AG09309 (cell line): ENCODE measurements at regions not wholly inside any gene's neighbourhood (a gene's known extent, or its start where the extent isn't known, plus 50 kb on each side); places are given as distances from the start of the nearest gene placed in this dataset.
"Not testable (repeated sequence)": the region's sequence is repeated elsewhere in the genome, so short reads cannot be mapped to it uniquely, and the experiment has no call there.

Experiments used
- DNase-seq: peaks from one replicate; pipeline ENCODE4 v3.0.0-alpha.2; 2010; ENCODE audit warnings: low read depth
- H3K4me3 ChIP-seq: 2 replicates; pipeline ENCODE4 v1.5.1; 2011; ENCODE audit warnings: mild to moderate bottlenecking, low read depth, low read length, moderate library complexity; ENCODE audit not compliant: control insufficient read depth
- TF ChIP-seq, protein P1 (sequence below): IDR thresholded peaks from 2 replicates; pipeline ENCODE4 v1.5.1; 2011; ENCODE audit warnings: mild to moderate bottlenecking, low read depth, low read length, inconsistent platforms; ENCODE audit not compliant: insufficient read depth, control insufficient read depth; ENCODE audit errors: missing control alignments

- no peak for DNase-seq
- no peak overlapping the region for H3K4me3 ChIP-seq
- TF ChIP-seq, protein P1, sequence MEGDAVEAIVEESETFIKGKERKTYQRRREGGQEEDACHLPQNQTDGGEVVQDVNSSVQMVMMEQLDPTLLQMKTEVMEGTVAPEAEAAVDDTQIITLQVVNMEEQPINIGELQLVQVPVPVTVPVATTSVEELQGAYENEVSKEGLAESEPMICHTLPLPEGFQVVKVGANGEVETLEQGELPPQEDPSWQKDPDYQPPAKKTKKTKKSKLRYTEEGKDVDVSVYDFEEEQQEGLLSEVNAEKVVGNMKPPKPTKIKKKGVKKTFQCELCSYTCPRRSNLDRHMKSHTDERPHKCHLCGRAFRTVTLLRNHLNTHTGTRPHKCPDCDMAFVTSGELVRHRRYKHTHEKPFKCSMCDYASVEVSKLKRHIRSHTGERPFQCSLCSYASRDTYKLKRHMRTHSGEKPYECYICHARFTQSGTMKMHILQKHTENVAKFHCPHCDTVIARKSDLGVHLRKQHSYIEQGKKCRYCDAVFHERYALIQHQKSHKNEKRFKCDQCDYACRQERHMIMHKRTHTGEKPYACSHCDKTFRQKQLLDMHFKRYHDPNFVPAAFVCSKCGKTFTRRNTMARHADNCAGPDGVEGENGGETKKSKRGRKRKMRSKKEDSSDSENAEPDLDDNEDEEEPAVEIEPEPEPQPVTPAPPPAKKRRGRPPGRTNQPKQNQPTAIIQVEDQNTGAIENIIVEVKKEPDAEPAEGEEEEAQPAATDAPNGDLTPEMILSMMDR = no peak
Measured at GRCh38 chr5:125898851-125899405, 524.3 kb upstream of the GRAMD2B start.

DNA sequence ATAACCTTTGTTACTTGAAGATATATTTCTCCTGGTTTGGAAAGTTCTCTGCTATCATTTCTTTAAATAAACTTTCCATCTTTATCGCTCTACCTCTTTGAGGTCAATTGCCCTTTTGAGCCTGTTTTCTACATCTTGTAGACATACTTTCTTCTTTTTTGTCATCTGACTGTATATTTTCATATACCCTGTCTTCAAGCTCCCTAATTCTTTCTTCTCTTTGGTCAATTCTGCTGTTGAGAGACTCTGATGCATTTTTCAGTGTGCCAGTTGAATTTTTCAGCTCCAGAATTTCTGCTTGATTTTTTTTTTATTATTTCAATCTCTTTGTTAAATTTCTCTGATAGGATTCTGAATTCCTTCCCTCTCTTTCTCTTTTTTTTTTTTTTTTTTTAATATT, 511.2 kb upstream of the GRAMD2B start:
- no peak for DNase-seq
- no peak overlapping the region for H3K4me3 ChIP-seq
- TF ChIP-seq, protein P1 = no peak

DNA sequence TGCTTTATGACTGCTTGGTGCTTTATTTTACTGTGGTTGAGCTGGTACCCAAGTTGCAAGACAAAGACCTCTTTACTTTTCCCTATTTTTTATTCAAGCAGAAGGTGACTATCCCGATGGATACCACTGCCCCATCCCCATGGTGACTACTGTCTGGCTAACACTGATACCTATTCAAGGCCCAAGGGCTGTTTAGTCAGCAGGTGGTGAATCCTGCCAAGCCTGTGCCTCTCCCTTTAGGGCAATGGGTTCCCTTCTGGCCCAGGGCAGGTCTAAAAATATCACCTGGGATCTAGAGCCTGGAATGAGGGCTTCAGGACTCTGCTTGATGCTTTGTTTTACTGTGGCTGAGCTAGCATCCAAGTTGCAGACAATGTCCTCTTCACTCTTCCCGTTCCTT, 510.0 kb upstream of the GRAMD2B start:
- TF ChIP-seq, protein P1 = no peak
- no peak for DNase-seq
- H3K4me3 ChIP-seq = no peak overlapping the region

DNA sequence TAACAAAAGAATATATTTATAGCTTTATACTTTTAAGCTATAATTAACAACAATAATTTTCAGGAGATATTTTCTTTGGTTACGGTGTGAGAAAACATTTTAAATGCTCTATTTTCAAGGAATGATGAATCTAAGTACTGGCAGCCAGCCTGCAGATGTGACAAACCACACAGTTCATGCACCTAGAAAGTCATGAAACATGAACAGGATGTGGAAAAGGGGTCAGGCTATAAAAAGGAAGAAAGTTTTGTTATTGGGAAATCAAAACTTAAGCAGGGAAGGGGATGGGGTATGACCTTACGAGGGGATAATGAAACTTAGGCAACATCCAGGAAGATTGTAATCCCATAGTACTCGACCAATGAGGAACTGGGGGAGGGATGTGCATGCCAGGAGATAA, 508.7 kb upstream of the GRAMD2B start:
- TF ChIP-seq, protein P1 = no peak
- no peak for DNase-seq
- H3K4me3 ChIP-seq = no peak overlapping the region

DNA sequence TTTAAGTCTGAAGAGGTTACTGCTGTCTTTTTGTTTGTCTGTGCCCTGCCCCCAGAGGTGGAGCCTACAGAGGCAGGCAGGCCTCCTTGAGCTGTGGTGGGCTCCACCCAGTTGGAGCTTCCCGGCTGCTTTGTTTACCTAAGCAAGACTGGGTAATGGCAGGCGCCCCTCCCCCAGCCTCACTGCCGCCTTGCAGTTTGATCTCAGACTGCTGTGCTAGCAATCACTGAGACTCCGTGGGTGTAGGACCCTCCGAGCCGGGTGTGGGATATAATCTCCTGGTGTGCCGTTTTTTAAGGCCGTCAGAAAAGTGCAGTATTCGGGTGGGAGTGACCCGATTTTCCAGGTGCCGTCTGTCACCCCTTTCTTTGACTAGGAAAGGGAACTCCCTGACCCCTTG, 499.3 kb upstream of the GRAMD2B start:
- H3K4me3 ChIP-seq, DNase-seq: not testable (repeated sequence)

DNA sequence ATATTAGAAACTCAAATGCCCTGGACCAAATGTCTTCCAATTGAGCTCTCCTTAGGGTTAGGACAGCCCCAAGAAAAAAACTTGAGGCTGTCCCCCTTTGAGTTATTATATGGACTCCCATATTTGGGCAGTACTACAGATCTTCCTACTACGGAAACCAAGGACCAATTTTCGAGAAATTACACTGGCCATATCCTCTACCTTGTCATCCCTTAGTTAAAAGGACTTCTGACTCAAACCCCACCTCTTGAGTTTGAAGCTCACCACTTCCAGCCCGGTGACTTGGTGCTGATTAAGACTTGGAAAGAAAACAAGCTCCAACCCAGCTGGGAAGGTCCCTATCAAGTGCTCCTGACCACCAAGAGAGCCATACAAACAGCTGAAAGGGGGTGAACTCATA, 497.0 kb upstream of the GRAMD2B start:
- TF ChIP-seq, protein P1 = no peak
- no peak for DNase-seq
- H3K4me3 ChIP-seq = no peak overlapping the region

GRCh38 chr5:125928663-125929062, 494.5 kb upstream of the GRAMD2B start:
- H3K4me3 ChIP-seq = no peak overlapping the region
- no peak for DNase-seq
- TF ChIP-seq, protein P1 = no peak
